Breast epithelium (tissue), 4 donors: ENCODE measurements at regions not wholly inside any gene's neighbourhood (a gene's known extent, or its start where the extent isn't known, plus 50 kb on each side); places are given as distances from the start of the nearest gene placed in this dataset.

Source experiments
- DNase-seq, 2 donors: peaks; one replicate each; pipeline ENCODE4 v3.0.0-alpha.2; 2019; ENCODE audit warnings: low spot score in 2 of 2
- H3K27ac ChIP-seq, 2 donors: fragments of 200-600 bp; sonication (generic) in 1 of 2; one replicate each; pipeline ENCODE4 v1.5.1; 2016 to 2019; ENCODE audit warnings: mild to moderate bottlenecking in 1 of 2
- H3K27me3 ChIP-seq, 2 donors: fragments of 200-600 bp; sonication (generic) in 1 of 2; one replicate each; pipeline versions ENCODE4 v1.5.1 to v1.6.0; 2017 to 2019; ENCODE audit warnings: control low read depth in 1 of 2, mild to moderate bottlenecking in 1 of 2
- H3K36me3 ChIP-seq: fragments of 200-600 bp; one replicate; pipeline ENCODE4 v1.5.1; 2019
- H3K4me1 ChIP-seq, 2 donors: fragments of 200-600 bp; sonication (generic); one replicate each; pipeline ENCODE4 v1.5.1; 2016 to 2019; ENCODE audit warnings: control low read depth in 1 of 2
- H3K4me3 ChIP-seq, 3 donors: fragments of 200-600 bp; sonication (generic); 1 replicate in 2 of 3; 2 replicates in 1 of 3; pipeline ENCODE4 v1.5.1; 2016 to 2019; ENCODE audit warnings: mild to moderate bottlenecking in 3 of 3, moderate library complexity in 2 of 3
- H3K9me3 ChIP-seq, 2 donors: fragments of 200-600 bp; sonication (generic) in 1 of 2; one replicate each; pipeline ENCODE4 v1.5.1; 2016 to 2019; ENCODE audit warnings: control low read depth in 1 of 2
- POLR2A ChIP-seq: fragments of 450-650 bp; IDR thresholded peaks from one replicate; pipeline ENCODE4 v1.6.1; 2016; ENCODE audit warnings: antibody characterized with exemption, mild to moderate bottlenecking, moderate library complexity
- POLR2AphosphoS5 ChIP-seq, 3 donors: sonication (generic); formaldehyde crosslinking; IDR thresholded peaks; one replicate each; pipeline ENCODE4 v1.6.1; 2017; ENCODE audit warnings: antibody characterized with exemption in 3 of 3
- intact Hi-C: fragments of 100-400 bp; cut with DNase I; formaldehyde crosslinking; loops from one replicate; pipeline ENCODE4 v1.15.1; 2023; ENCODE audit warnings: low total_unique reads
- TF ChIP-seq, protein P1 (sequence below), 3 donors: fragments of 450-650 bp; IDR thresholded peaks; one replicate each; pipeline ENCODE4 v1.5.1; 2016 to 2017; ENCODE audit warnings: antibody characterized with exemption in 3 of 3, mild to moderate bottlenecking in 3 of 3, moderate library complexity in 3 of 3

DNA sequence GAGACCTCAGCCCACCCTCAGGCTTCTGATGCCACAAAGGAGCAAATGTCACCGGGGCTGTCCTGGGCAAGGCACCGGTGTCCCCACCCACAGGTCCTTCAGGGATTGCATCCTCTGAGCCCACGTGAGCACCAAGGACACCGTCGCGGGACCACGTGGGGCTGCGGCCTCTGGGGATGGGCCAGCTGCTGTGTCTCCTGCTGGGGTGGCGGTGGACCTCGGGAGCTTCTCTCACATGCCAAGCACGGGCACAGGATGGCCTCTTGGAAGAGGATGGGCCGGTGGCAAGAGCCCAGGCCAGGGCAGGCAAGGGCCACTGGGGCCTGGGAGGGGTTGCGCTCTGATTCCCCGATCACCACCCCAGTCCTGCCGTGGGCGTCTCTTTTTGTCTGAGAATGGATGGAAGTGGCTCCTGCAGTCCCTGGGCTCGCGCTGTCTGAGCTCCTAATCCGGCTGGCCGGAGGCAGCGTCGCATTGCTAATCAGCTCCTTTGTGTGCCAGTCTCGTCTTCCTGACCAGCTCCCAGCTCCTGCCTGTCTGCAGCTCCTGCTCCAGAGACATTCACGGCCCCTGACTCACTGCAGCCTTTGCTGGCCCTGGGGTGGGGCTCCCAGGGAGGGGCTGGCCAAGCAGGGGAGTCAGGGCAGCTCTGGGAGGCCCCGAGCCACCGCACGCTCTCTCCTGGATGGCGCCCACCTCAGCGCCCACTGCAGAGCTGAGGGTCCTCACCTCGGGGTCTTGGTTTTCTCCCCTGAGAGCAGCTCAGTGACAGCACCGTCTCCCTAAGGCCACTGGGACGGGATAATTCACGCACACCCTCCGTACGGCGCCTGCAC lies 146.7 kb downstream of the CTTN start:
- Histone ChIP-seq H3K9me3 (peaks cover 0 to 3% of the 10 kb centered on the region in 2 donors), H3K4me1 (no peaks in the 10 kb centered on the region), H3K36me3 (no peaks in the 10 kb centered on the region), H3K27ac (no peak overlapping the region), H3K4me3 (no peak overlapping the region), H3K27me3 (no peaks in the 10 kb centered on the region)
- intact Hi-C loops: no loop called here
- DNase-seq: no peak
- TF ChIP-seq POLR2AphosphoS5 (IDR thresholded peaks at IDR 0.05) (no peak), POLR2A (no peak)
- TF ChIP-seq, protein P1, sequence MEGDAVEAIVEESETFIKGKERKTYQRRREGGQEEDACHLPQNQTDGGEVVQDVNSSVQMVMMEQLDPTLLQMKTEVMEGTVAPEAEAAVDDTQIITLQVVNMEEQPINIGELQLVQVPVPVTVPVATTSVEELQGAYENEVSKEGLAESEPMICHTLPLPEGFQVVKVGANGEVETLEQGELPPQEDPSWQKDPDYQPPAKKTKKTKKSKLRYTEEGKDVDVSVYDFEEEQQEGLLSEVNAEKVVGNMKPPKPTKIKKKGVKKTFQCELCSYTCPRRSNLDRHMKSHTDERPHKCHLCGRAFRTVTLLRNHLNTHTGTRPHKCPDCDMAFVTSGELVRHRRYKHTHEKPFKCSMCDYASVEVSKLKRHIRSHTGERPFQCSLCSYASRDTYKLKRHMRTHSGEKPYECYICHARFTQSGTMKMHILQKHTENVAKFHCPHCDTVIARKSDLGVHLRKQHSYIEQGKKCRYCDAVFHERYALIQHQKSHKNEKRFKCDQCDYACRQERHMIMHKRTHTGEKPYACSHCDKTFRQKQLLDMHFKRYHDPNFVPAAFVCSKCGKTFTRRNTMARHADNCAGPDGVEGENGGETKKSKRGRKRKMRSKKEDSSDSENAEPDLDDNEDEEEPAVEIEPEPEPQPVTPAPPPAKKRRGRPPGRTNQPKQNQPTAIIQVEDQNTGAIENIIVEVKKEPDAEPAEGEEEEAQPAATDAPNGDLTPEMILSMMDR (IDR thresholded peaks at IDR 0.05): no peak

DNA sequence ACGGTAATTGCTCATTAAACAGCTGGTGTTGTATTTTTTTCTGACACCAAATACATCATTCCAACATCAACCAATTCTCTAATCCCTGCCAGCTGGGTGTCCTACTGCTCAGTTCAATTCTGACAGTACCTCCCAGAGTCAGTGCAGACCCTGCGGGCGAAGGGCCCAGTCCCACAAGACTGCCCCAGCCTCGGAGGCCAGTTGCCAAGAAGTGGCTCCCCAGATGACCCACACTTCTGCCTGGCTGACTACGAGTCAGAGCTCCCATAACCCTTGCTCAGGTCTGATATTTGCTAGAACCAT lies 147.2 kb downstream of the CTTN start:
- H3K27ac ChIP-seq: no peak overlapping the region
- H3K9me3 ChIP-seq: peaks cover 0 to 3% of the 10 kb centered on the region in 2 donors
- no peaks in the 10 kb centered on the region for H3K4me1 ChIP-seq
- TF ChIP-seq POLR2A (no peak), POLR2AphosphoS5 (IDR thresholded peaks at IDR 0.05) (no peak)
- TF ChIP-seq, protein P1 (IDR thresholded peaks at IDR 0.05): no peak
- H3K27me3 ChIP-seq: no peaks in the 10 kb centered on the region
- H3K4me3 ChIP-seq: no peak overlapping the region
- DNase-seq: no peak
- intact Hi-C loops: no loop called here
- H3K36me3 ChIP-seq: no peaks in the 10 kb centered on the region

DNA sequence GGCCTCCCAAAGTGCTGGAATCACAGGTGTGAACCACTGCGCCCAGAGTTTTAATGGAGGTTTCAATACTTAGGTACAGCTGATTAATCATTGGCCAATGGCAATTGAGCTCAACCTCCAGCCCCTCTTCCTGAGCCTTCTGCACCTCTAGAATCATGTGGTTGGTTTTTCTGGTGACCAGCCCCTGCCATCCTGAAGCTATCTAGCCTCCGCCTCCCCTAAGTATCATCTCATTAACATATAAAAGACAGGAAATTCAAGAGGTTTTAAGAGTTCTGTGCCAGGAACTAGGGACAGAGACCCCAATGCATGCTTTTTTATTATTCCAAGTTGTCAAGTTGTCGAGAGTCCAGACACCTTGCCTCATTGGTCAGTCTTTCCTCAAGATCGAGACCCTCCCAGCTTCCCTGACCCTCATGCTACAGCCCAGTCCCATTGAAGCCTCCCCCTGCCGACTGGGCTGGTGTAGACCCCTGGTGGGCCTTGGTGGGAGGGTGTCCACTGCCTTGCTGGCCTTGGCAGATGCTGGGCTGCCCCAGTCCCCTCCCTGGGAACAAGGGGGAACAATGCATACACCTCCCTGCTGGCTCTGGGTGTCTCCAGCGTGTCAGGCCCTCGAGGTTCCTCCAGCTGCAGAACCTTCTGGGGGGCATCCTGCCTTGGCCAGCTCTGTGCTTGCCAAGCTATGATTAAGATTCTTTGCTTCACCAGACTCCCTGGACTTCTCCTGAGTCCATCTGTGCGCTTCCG lies 148.0 kb downstream of the CTTN start:
- no peak for DNase-seq
- Histone ChIP-seq H3K27ac (no peak overlapping the region), H3K27me3 (no peaks in the 10 kb centered on the region), H3K36me3 (no peaks in the 10 kb centered on the region), H3K4me3 (no peak overlapping the region), H3K4me1 (no peaks in the 10 kb centered on the region), H3K9me3 (peaks cover 0 to 3% of the 10 kb centered on the region in 2 donors)
- intact Hi-C loops: no loop called here
- TF ChIP-seq POLR2AphosphoS5 (IDR thresholded peaks at IDR 0.05) (no peak), POLR2A (no peak)
- TF ChIP-seq, protein P1 (IDR thresholded peaks at IDR 0.05): no peak

DNA sequence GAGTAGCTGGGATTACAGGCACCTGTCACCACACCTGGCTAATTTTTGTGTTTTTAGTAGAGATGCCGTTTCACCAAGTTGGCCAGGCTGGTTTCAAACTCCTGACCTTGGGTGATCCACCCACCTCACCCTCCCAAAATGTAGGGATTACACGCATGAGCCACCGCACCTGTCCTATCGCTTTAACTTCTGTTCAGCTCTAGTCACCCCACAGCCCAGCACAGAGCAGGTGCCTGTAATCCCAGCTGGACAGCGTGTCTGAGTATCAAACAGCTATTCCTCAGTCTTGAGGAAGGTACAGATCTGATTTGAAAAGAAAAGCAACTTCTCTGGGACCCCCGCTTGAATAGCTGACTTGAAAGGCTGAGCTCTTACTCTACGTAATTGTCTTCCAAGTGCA lies 149.1 kb downstream of the CTTN start:
- no peak for TF ChIP-seq POLR2AphosphoS5 (IDR thresholded peaks at IDR 0.05)
- no peaks in the 10 kb centered on the region for H3K4me1 ChIP-seq
- H3K4me3 ChIP-seq: no peak overlapping the region
- no peaks in the 10 kb centered on the region for H3K9me3 ChIP-seq
- no peak for DNase-seq
- no peaks in the 10 kb centered on the region for H3K36me3 ChIP-seq
- intact Hi-C loops: no loop called here
- H3K27me3 ChIP-seq: no peaks in the 10 kb centered on the region
- no peak overlapping the region for H3K27ac ChIP-seq

DNA sequence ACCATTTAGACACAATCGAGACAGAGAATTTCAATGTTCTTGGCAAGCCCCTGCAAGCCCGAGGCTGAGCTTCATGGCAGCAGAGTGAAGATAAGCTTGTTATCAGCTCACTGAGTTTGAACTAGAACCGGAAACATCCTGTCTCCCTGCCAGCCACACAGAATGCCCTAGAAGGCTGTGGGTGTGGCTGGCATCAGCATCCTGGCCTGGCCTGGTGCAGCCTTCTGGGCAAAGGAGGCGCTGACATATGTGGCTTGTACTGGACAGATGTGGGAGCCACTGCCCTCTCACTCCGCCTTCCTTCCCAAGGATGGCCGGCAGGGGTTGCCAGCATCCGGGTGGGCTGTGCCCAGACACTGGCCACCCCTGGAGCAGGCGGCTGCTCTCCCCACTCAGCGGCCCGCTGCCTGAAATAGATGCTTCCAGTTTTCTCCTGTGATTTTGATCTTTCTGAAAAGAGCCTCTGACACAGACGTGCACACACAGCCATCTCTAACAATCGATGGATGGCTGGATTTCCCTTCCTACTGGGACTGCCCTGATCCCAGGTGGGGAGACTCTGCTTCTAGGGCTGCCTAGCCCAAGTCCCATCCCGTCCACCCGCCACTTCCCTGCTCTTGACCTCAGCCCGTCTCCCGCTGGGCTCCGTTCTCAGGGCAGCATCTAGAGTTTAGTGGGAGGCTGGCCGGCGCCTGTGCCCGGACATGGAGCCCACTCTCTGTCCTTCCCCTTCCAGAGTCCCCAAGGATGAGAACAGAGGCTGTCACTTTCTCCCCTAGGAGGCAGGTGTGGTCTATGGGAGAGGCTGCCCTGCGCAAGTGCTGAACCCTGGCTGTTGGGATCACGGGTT lies 149.7 kb downstream of the CTTN start:
- Histone ChIP-seq H3K27me3 (no peaks in the 10 kb centered on the region), H3K4me3 (no peak overlapping the region), H3K9me3 (no peaks in the 10 kb centered on the region), H3K36me3 (no peaks in the 10 kb centered on the region), H3K4me1 (no peaks in the 10 kb centered on the region), H3K27ac (no peak overlapping the region)
- TF ChIP-seq, protein P1 (IDR thresholded peaks at IDR 0.05): no peak
- no peak for TF ChIP-seq POLR2AphosphoS5 (IDR thresholded peaks at IDR 0.05)
- no peak for TF ChIP-seq POLR2A
- no peak for DNase-seq
- intact Hi-C loops: no loop called here
